HL-60 (cell line): ENCODE measurements at regions not wholly inside any gene's neighbourhood (a gene's known extent, or its start where the extent isn't known, plus 50 kb on each side); places are given as distances from the start of the nearest gene placed in this dataset.

Experiments
- DNase-seq, 2 experiments: peaks; one replicate each; pipeline ENCODE4 v3.0.0-alpha.2; 2010 to 2020; ENCODE audit warnings: low read depth in 1 of 2, low spot score in 1 of 2
- H3K27ac ChIP-seq: fragments of 250-450 bp; sonication (Bioruptor Pico); replicated peaks from 2 replicates; pipeline ENCODE4 v1.5.1; 2020; ENCODE audit warnings: mild to moderate bottlenecking, moderate library complexity
- H3K27me3 ChIP-seq: fragments of 250-450 bp; sonication (Bioruptor Pico); 2 replicates; pipeline ENCODE4 v1.5.1; 2021; ENCODE audit warnings: mild to moderate bottlenecking, moderate library complexity; ENCODE audit not compliant: insufficient read depth, poor library complexity, severe bottlenecking
- H3K4me3 ChIP-seq: replicated peaks from 2 replicates; pipeline ENCODE4 v1.5.1; 2011; ENCODE audit warnings: mild to moderate bottlenecking, control low read depth, low read length; ENCODE audit not compliant: insufficient read depth
- GABPA ChIP-seq: IDR thresholded peaks from 2 replicates; pipeline ENCODE4 v1.6.1; 2012; ENCODE audit warnings: low read depth
- POLR2AphosphoS5 ChIP-seq: IDR thresholded peaks from 2 replicates; pipeline ENCODE4 v1.6.1; 2012; ENCODE audit warnings: low read depth
- SPI1 ChIP-seq: IDR thresholded peaks from 2 replicates; pipeline ENCODE4 v1.6.1; 2012; ENCODE audit warnings: low read depth, mild to moderate bottlenecking, borderline replicate concordance
- TF ChIP-seq, protein P1 (sequence below): IDR thresholded peaks from 2 replicates; pipeline ENCODE4 v1.6.1; 2012; ENCODE audit warnings: low read depth; ENCODE audit not compliant: insufficient replicate concordance
- TF ChIP-seq, protein P2 (sequence below): IDR thresholded peaks from one replicate; pipeline ENCODE4 v1.5.1; 2011; ENCODE audit warnings: low read length, control low read depth, inconsistent platforms; ENCODE audit not compliant: insufficient read depth

DNA sequence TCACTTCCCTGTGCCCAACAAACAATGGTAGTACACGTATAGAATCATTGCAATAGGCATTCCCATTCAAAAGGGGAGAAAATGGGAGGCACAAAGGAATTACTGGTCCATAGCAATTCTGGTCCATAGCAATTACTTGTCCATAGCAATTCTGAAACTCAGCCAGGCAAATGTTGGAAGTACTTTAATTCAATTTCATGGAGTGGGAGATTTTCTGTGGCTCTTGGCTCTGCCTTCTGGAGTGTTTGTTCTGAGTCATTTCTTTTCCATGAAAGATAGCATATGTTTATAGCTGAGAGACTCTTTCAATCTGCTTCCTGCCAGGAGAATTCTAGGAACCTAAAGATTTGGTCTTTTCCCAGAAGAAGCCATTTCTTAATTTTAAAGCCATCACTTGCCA is 182.8 kb upstream of the ELAC2 start:
- TF ChIP-seq, protein P1, sequence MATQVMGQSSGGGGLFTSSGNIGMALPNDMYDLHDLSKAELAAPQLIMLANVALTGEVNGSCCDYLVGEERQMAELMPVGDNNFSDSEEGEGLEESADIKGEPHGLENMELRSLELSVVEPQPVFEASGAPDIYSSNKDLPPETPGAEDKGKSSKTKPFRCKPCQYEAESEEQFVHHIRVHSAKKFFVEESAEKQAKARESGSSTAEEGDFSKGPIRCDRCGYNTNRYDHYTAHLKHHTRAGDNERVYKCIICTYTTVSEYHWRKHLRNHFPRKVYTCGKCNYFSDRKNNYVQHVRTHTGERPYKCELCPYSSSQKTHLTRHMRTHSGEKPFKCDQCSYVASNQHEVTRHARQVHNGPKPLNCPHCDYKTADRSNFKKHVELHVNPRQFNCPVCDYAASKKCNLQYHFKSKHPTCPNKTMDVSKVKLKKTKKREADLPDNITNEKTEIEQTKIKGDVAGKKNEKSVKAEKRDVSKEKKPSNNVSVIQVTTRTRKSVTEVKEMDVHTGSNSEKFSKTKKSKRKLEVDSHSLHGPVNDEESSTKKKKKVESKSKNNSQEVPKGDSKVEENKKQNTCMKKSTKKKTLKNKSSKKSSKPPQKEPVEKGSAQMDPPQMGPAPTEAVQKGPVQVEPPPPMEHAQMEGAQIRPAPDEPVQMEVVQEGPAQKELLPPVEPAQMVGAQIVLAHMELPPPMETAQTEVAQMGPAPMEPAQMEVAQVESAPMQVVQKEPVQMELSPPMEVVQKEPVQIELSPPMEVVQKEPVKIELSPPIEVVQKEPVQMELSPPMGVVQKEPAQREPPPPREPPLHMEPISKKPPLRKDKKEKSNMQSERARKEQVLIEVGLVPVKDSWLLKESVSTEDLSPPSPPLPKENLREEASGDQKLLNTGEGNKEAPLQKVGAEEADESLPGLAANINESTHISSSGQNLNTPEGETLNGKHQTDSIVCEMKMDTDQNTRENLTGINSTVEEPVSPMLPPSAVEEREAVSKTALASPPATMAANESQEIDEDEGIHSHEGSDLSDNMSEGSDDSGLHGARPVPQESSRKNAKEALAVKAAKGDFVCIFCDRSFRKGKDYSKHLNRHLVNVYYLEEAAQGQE = no peak
- TF ChIP-seq POLR2AphosphoS5 (no peak), GABPA (no peak), SPI1 (no peak)
- TF ChIP-seq, protein P2, sequence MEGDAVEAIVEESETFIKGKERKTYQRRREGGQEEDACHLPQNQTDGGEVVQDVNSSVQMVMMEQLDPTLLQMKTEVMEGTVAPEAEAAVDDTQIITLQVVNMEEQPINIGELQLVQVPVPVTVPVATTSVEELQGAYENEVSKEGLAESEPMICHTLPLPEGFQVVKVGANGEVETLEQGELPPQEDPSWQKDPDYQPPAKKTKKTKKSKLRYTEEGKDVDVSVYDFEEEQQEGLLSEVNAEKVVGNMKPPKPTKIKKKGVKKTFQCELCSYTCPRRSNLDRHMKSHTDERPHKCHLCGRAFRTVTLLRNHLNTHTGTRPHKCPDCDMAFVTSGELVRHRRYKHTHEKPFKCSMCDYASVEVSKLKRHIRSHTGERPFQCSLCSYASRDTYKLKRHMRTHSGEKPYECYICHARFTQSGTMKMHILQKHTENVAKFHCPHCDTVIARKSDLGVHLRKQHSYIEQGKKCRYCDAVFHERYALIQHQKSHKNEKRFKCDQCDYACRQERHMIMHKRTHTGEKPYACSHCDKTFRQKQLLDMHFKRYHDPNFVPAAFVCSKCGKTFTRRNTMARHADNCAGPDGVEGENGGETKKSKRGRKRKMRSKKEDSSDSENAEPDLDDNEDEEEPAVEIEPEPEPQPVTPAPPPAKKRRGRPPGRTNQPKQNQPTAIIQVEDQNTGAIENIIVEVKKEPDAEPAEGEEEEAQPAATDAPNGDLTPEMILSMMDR = no peak
- H3K27ac ChIP-seq = no peak overlapping the region
- H3K27me3 ChIP-seq = no peaks in the 10 kb centered on the region
- no peak overlapping the region for H3K4me3 ChIP-seq
- no peak for DNase-seq

DNA sequence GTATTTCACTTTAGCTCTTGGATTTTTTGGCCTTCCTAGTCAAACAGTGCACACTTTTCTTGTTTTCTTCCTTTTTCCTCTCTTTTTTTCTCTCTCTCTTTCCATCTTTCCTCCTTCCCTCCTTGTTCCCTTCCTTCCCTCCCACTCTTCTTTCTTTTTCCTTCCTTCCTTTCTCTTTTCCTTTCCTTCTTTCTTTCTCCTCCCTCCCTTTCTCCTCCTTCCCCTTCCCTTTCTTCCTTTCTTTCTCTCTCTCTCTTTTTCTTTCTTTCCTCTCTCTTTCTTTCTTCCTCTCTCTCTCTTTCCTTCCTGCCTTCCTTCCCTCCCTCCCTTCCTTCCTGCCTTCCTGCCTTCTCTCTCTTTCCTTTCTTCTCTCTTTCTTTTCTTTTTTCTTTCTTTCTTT is 181.6 kb upstream of the ELAC2 start:
- TF ChIP-seq, protein P2 = no peak
- TF ChIP-seq GABPA (no peak), SPI1 (no peak), POLR2AphosphoS5 (no peak)
- TF ChIP-seq, protein P1 = no peak
- H3K4me3 ChIP-seq = no peak overlapping the region
- H3K27me3 ChIP-seq = no peaks in the 10 kb centered on the region
- H3K27ac ChIP-seq = no peak overlapping the region
- no peak for DNase-seq

DNA sequence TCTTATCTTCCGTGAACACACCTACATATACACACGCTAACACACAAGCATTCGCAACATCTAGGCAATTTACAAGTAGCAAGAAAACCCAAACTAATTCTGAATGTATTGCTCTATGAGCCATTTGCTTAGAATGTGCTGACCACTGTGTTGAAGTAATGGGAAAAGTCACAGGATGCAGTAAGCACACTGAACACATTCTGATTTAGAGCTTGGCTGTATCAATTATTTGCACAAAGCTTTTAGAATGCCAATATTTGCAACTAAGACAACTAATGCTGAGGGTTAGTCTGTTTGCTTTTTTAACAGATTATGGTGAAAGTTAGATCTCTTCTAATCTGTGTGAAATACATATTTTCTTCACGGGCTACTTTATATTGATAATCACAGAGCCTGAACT is 179.8 kb upstream of the ELAC2 start:
- Histone ChIP-seq H3K4me3 (no peak overlapping the region), H3K27ac (no peak overlapping the region), H3K27me3 (no peaks in the 10 kb centered on the region)
- no peak for TF ChIP-seq SPI1
- TF ChIP-seq, protein P1 = no peak
- DNase-seq = no peak

DNA sequence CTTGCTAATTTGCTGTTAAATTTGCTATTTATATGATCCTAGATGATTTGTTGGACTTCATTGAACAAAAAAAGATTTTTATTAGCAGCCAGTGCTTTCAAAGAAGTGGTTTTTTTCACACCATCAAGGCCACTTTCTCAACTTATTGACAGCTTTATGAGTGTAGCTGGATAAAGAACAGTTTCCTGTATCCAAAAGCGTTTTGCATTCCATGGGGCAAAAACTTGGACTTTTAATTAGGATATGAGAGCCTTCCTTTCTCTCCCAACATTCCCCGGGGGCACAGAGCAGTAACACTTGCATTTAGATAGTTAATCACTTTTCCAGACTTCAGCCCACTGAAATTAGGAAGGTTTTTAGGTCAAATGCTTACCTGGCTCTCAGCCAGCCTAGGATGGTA is 177.1 kb upstream of the ELAC2 start:
- TF ChIP-seq GABPA (no peak), SPI1 (no peak), POLR2AphosphoS5 (no peak)
- TF ChIP-seq, protein P2 = no peak
- TF ChIP-seq, protein P1 = no peak
- H3K27ac ChIP-seq = no peak overlapping the region
- no peaks in the 10 kb centered on the region for H3K27me3 ChIP-seq
- H3K4me3 ChIP-seq = no peak overlapping the region
- DNase-seq = no peak
